Stomach (tissue), 8 donors: ENCODE measurements at regions not wholly inside any gene's neighbourhood (a gene's known extent, or its start where the extent isn't known, plus 50 kb on each side); places are given as distances from the start of the nearest gene placed in this dataset.
"Not testable (repeated sequence)": the region's sequence is repeated elsewhere in the genome, so short reads cannot be mapped to it uniquely, and the experiment has no call there.

Source experiments
- DNase-seq, 2 donors: peaks; one replicate each; pipeline versions ENCODE4 v3.0.0 to v3.0.0-alpha.2; 2013 to 2019
- H3K27ac ChIP-seq, 5 donors: fragments of 200-600 bp in 4 of 5; sonication (generic) in 4 of 5; one replicate each; pipeline ENCODE4 v1.5.1; 2013 to 2019; ENCODE audit warnings: mild to moderate bottlenecking in 1 of 5, moderate library complexity in 1 of 5
- H3K27me3 ChIP-seq, 3 donors: fragments of 200-600 bp; sonication (generic); one replicate each; pipeline ENCODE4 v1.5.1; 2017 to 2019; ENCODE audit warnings: mixed run types in 1 of 3
- H3K36me3 ChIP-seq, 4 donors: fragments of 200-600 bp; sonication (generic); 1 replicate in 3 of 4; 2 replicates in 1 of 4; pipeline ENCODE4 v1.5.1; 2016 to 2019
- H3K4me1 ChIP-seq, 4 donors: fragments of 200-600 bp; sonication (generic); one replicate each; pipeline ENCODE4 v1.5.1; 2016 to 2019
- H3K4me3 ChIP-seq, 4 donors: fragments of 200-600 bp; sonication (generic) in 3 of 4; one replicate each; pipeline ENCODE4 v1.5.1; 2016 to 2019; ENCODE audit warnings: mild to moderate bottlenecking in 1 of 4
- H3K9me3 ChIP-seq, 4 donors: fragments of 200-600 bp; sonication (generic); one replicate each; pipeline ENCODE4 v1.5.1; 2016 to 2019
- CTCF ChIP-seq, 7 experiments: fragments of 450-650 bp in 4 of 7; fragments of 200-600 bp in 3 of 7; sonication (generic) in 3 of 7; IDR thresholded peaks; one replicate each; pipeline ENCODE4 v1.5.1; 2016 to 2019; ENCODE audit warnings: antibody characterized with exemption in 7 of 7, control low read depth in 2 of 7, mild to moderate bottlenecking in 1 of 7
- EP300 ChIP-seq: sonication (generic); formaldehyde crosslinking; IDR thresholded peaks from one replicate; pipeline ENCODE4 v1.6.1; 2017; ENCODE audit warnings: antibody characterized with exemption
- POLR2A ChIP-seq, 4 donors: fragments of 450-650 bp; IDR thresholded peaks; one replicate each; pipeline ENCODE4 v1.6.1; 2016; ENCODE audit warnings: antibody characterized with exemption in 4 of 4, control low read depth in 2 of 4, mild to moderate bottlenecking in 1 of 4, moderate library complexity in 1 of 4
- POLR2AphosphoS5 ChIP-seq, 3 donors: sonication (generic); formaldehyde crosslinking; IDR thresholded peaks; one replicate each; pipeline ENCODE4 v1.6.1; 2016; ENCODE audit warnings: antibody characterized with exemption in 3 of 3
- WGBS, 5 donors: extraction: QIAGEN DNeasy Blood & Tissue Kit in 3 of 5; methylation state at CpG; one replicate each; pipeline versions ENCODE4 v1.1.5 to v1.1.7; 2013 to 2018; 5-methylcytosine and 5-hydroxymethylcytosine counted together
- intact Hi-C: fragments of 100-400 bp; cut with DNase I; formaldehyde crosslinking; loops from one replicate; pipeline ENCODE4 v1.15.1; 2023; ENCODE audit warnings: low total_unique reads
- donor health status: healthy with polysubstance abuse.
- donor health status: Bipolar disorder and iron deficiency.
- donor health status: healthy.

GRCh38 chr3:145244327-145244726 is 916.7 kb downstream of the PLOD2 start:
- DNase-seq, result no peak
- Histone ChIP-seq H3K4me3 (no peak overlapping the region), H3K27me3 (no peaks in the 10 kb centered on the region), H3K27ac (no peak overlapping the region), H3K9me3 (peaks cover 2 to 28% (median 17%) of the 10 kb centered on the region in 4 donors), H3K36me3 (no peaks in the 10 kb centered on the region), H3K4me1 (no peaks in the 10 kb centered on the region)
- no peak for TF ChIP-seq POLR2A (IDR thresholded peaks at IDR 0.05)
- no peak for TF ChIP-seq CTCF (IDR thresholded peaks at IDR 0.05)
- no peak for TF ChIP-seq EP300
- TF ChIP-seq POLR2AphosphoS5 (IDR thresholded peaks at IDR 0.05), result no peak
- 53 to 79% (median 69%) methylated on average over 1 of the region's 1 CpG for WGBS, 5 donors
- intact Hi-C loops, result no loop called here

GRCh38 chr3:145246291-145246690 is 914.7 kb downstream of the PLOD2 start:
- intact Hi-C loops, result no loop called here

GRCh38 chr3:145248928-145249327 is 912.1 kb downstream of the PLOD2 start:
- DNase-seq, result no peak
- Histone ChIP-seq H3K4me1 (no peaks in the 10 kb centered on the region), H3K27me3 (no peaks in the 10 kb centered on the region), H3K27ac (no peak overlapping the region), H3K4me3 (no peak overlapping the region), H3K36me3 (no peaks in the 10 kb centered on the region), H3K9me3 (peaks cover 2 to 34% (median 28%) of the 10 kb centered on the region in 4 donors)
- intact Hi-C loops, result no loop called here
- no peak for TF ChIP-seq CTCF (IDR thresholded peaks at IDR 0.05)
- TF ChIP-seq EP300, result no peak
- TF ChIP-seq POLR2A (IDR thresholded peaks at IDR 0.05), result no peak
- TF ChIP-seq POLR2AphosphoS5 (IDR thresholded peaks at IDR 0.05), result no peak

More at GRCh38 chr3:145246291-145246690, 914.7 kb downstream of the PLOD2 start:
- no peak overlapping the region for H3K27ac ChIP-seq
- no peak for TF ChIP-seq POLR2A (IDR thresholded peaks at IDR 0.05)
- no peak for TF ChIP-seq EP300
- no peak for TF ChIP-seq CTCF (IDR thresholded peaks at IDR 0.05)
- H3K36me3 ChIP-seq, result no peaks in the 10 kb centered on the region
- no peak overlapping the region for H3K4me3 ChIP-seq
- peaks cover 2 to 40% (median 28%) of the 10 kb centered on the region in 4 donors for H3K9me3 ChIP-seq
- WGBS, 5 donors, result 81 to 97% (median 95%) methylated on average over 1 of the region's 1 CpG
- H3K4me1 ChIP-seq, result no peaks in the 10 kb centered on the region
- H3K27me3 ChIP-seq, result no peaks in the 10 kb centered on the region
- DNase-seq, result no peak

GRCh38 chr3:145251311-145251710 is 909.7 kb downstream of the PLOD2 start:
- Histone ChIP-seq H3K27ac (no peak overlapping the region), H3K9me3 (peaks cover 2 to 34% (median 28%) of the 10 kb centered on the region in 4 donors), H3K4me1 (no peaks in the 10 kb centered on the region), H3K4me3 (no peak overlapping the region), H3K36me3 (no peaks in the 10 kb centered on the region), H3K27me3 (no peaks in the 10 kb centered on the region)
- no peak for DNase-seq
- intact Hi-C loops, result no loop called here
- 43 to 78% (median 61%) methylated on average over 1 of the region's 1 CpG for WGBS, 5 donors
- TF ChIP-seq POLR2AphosphoS5 (IDR thresholded peaks at IDR 0.05) (no peak), CTCF (IDR thresholded peaks at IDR 0.05) (no peak), POLR2A (IDR thresholded peaks at IDR 0.05) (no peak), EP300 (no peak)

- H3K4me3 ChIP-seq, H3K27ac ChIP-seq, DNase-seq, H3K36me3 ChIP-seq, H3K4me1 ChIP-seq, intact Hi-C loops, H3K27me3 ChIP-seq: not testable (repeated sequence)
- WGBS, 5 donors, result 86 to 94% (median 88%) methylated on average over 12 of the region's 12 CpGs
- peaks cover 0 to 13% (median 0%) of the 10 kb centered on the region in 4 donors for H3K9me3 ChIP-seq
Observed at GRCh38 chr3:145257967-145258366, 903.0 kb downstream of the PLOD2 start.
